Natural killer cell treated with Interleukin-12 subunit alpha and Interleukin-12 subunit beta and Interleukin-15 and Interleukin-18, amount 100 ng/mL, for 72 hours (primary cell): ENCODE measurements at regions not wholly inside any gene's neighbourhood (a gene's known extent, or its start where the extent isn't known, plus 50 kb on each side); places are given as distances from the start of the nearest gene placed in this dataset.

Experiments
- ATAC-seq, 2 donors: fragments of 150-1000 bp; cut with Tn5 transposase in 1 of 2; sonication (Bioruptor Pico), chemical (Tn5 transposase) in 1 of 2; 2 replicates each; pipeline ENCODE4 v1.10.0; 2021
- DNase-seq: peaks from one replicate; pipeline ENCODE4 v3.0.0; 2022; ENCODE audit warnings: low spot score
- H3K27ac Mint-ChIP-seq, 2 donors: 1 replicate in 1 of 2; 2 replicates in 1 of 2; pipeline ENCODE4 v1.8.0; 2022; ENCODE audit warnings: mixed read lengths in 2 of 2, mild to moderate bottlenecking in 1 of 2, moderate library complexity in 1 of 2
- H3K27me3 Mint-ChIP-seq, 2 donors: 1 replicate in 1 of 2; 2 replicates in 1 of 2; pipeline ENCODE4 v1.8.0; 2022; ENCODE audit warnings: mixed read lengths in 2 of 2
- H3K36me3 Mint-ChIP-seq: one replicate; pipeline ENCODE4 v1.8.0; 2022; ENCODE audit warnings: mixed read lengths
- H3K4me1 Mint-ChIP-seq, 2 donors: 1 replicate in 1 of 2; 2 replicates in 1 of 2; pipeline ENCODE4 v1.8.0; 2022; ENCODE audit warnings: low read depth in 2 of 2, mixed read lengths in 2 of 2, mild to moderate bottlenecking in 1 of 2
- H3K4me3 Mint-ChIP-seq: one replicate; pipeline ENCODE4 v1.8.0; 2022; ENCODE audit warnings: mixed read lengths
- H3K9me3 Mint-ChIP-seq: 2 replicates; pipeline ENCODE4 v1.8.0; 2022; ENCODE audit warnings: mixed read lengths

- no peak for DNase-seq
- Mint-ChIP-seq H3K4me3 (no peak overlapping the region), H3K27ac (no peak overlapping the region), H3K4me1 (no peaks in the 10 kb centered on the region), H3K36me3 (no peaks in the 10 kb centered on the region), H3K9me3 (no peaks in the 10 kb centered on the region), H3K27me3 (peaks cover 4 to 23% of the 10 kb centered on the region in 2 donors)
- no peak for ATAC-seq
These were observed 108.5 kb downstream of the ERCC5 start for GRCh38 chr13:102954350-102954749.

GRCh38 chr13:102951808-102952207 is 106.0 kb downstream of the ERCC5 start:
- no peaks in the 10 kb centered on the region for H3K36me3 Mint-ChIP-seq
- H3K9me3 Mint-ChIP-seq: no peaks in the 10 kb centered on the region
- H3K27ac Mint-ChIP-seq: no peak overlapping the region
- peaks cover 6 to 28% of the 10 kb centered on the region in 2 donors for H3K27me3 Mint-ChIP-seq
- H3K4me1 Mint-ChIP-seq: no peaks in the 10 kb centered on the region
- H3K4me3 Mint-ChIP-seq: no peak overlapping the region
- ATAC-seq (no peak), DNase-seq (no peak)

- H3K36me3 Mint-ChIP-seq: no peaks in the 10 kb centered on the region
- H3K4me3 Mint-ChIP-seq: no peak overlapping the region
- ATAC-seq: no peak
- no peak overlapping the region for H3K27ac Mint-ChIP-seq
- H3K9me3 Mint-ChIP-seq: no peaks in the 10 kb centered on the region
- DNase-seq: no peak
- no peaks in the 10 kb centered on the region for H3K4me1 Mint-ChIP-seq
- peaks cover 12 to 34% of the 10 kb centered on the region in 2 donors for H3K27me3 Mint-ChIP-seq
These were observed 102.0 kb downstream of the ERCC5 start for GRCh38 chr13:102947745-102948405.

- Mint-ChIP-seq H3K27ac (no peak overlapping the region), H3K4me1 (no peaks in the 10 kb centered on the region), H3K27me3 (peaks cover 17 to 36% of the 10 kb centered on the region in 2 donors), H3K4me3 (no peak overlapping the region), H3K9me3 (no peaks in the 10 kb centered on the region), H3K36me3 (no peaks in the 10 kb centered on the region)
- ATAC-seq: no peak
- DNase-seq: no peak
These were observed 100.1 kb downstream of the ERCC5 start for GRCh38 chr13:102945886-102946285.

- no peaks in the 10 kb centered on the region for H3K36me3 Mint-ChIP-seq
- no peak overlapping the region for H3K4me3 Mint-ChIP-seq
- H3K4me1 Mint-ChIP-seq: no peaks in the 10 kb centered on the region
- no peak for ATAC-seq
- DNase-seq: no peak
- H3K27ac Mint-ChIP-seq: no peak overlapping the region
- peaks cover 14 to 36% of the 10 kb centered on the region in 2 donors for H3K27me3 Mint-ChIP-seq
- no peaks in the 10 kb centered on the region for H3K9me3 Mint-ChIP-seq
These were observed 99.5 kb downstream of the ERCC5 start for GRCh38 chr13:102945324-102945815.

- Mint-ChIP-seq H3K4me1 (no peaks in the 10 kb centered on the region), H3K27ac (no peak overlapping the region), H3K27me3 (peaks cover 14 to 36% of the 10 kb centered on the region in 2 donors), H3K9me3 (no peaks in the 10 kb centered on the region), H3K4me3 (no peak overlapping the region), H3K36me3 (no peaks in the 10 kb centered on the region)
- no peak for ATAC-seq
- DNase-seq: no peak
These were observed 99.0 kb downstream of the ERCC5 start for GRCh38 chr13:102944821-102945220.

- H3K4me1 Mint-ChIP-seq: no peaks in the 10 kb centered on the region
- no peaks in the 10 kb centered on the region for H3K9me3 Mint-ChIP-seq
- no peak for DNase-seq
- H3K36me3 Mint-ChIP-seq: no peaks in the 10 kb centered on the region
- no peak for ATAC-seq
- no peak overlapping the region for H3K4me3 Mint-ChIP-seq
- H3K27me3 Mint-ChIP-seq: peaks cover 13 to 38% of the 10 kb centered on the region in 2 donors
- H3K27ac Mint-ChIP-seq: no peak overlapping the region
These were observed 94.9 kb downstream of the ERCC5 start for GRCh38 chr13:102940770-102941169.

- no peaks in the 10 kb centered on the region for H3K36me3 Mint-ChIP-seq
- H3K27me3 Mint-ChIP-seq: peaks cover 13 to 39% of the 10 kb centered on the region in 2 donors
- DNase-seq (no peak), ATAC-seq (no peak)
- no peaks in the 10 kb centered on the region for H3K9me3 Mint-ChIP-seq
- no peak overlapping the region for H3K27ac Mint-ChIP-seq
- no peak overlapping the region for H3K4me3 Mint-ChIP-seq
- H3K4me1 Mint-ChIP-seq: no peaks in the 10 kb centered on the region
These were observed 94.3 kb downstream of the ERCC5 start for GRCh38 chr13:102940143-102940542.

GRCh38 chr13:102935896-102936321 is 90.1 kb downstream of the ERCC5 start:
- H3K27me3 Mint-ChIP-seq: peaks cover 2 to 30% of the 10 kb centered on the region in 2 donors
- no peak for DNase-seq
- no peaks in the 10 kb centered on the region for H3K9me3 Mint-ChIP-seq
- no peak for ATAC-seq
- no peaks in the 10 kb centered on the region for H3K36me3 Mint-ChIP-seq
- no peak overlapping the region for H3K4me3 Mint-ChIP-seq
- H3K27ac Mint-ChIP-seq: no peak overlapping the region
- H3K4me1 Mint-ChIP-seq: peaks cover 0 to 3% of the 10 kb centered on the region in 2 donors

GRCh38 chr13:102933523-102933922 is 87.7 kb downstream of the ERCC5 start:
- H3K4me1 Mint-ChIP-seq: peaks cover 0 to 3% of the 10 kb centered on the region in 2 donors
- ATAC-seq (no peak), DNase-seq (no peak)
- no peaks in the 10 kb centered on the region for H3K36me3 Mint-ChIP-seq
- H3K27ac Mint-ChIP-seq: no peak overlapping the region
- H3K27me3 Mint-ChIP-seq: peaks cover 2 to 29% of the 10 kb centered on the region in 2 donors
- H3K9me3 Mint-ChIP-seq: no peaks in the 10 kb centered on the region
- H3K4me3 Mint-ChIP-seq: no peak overlapping the region

- peaks cover 2 to 25% of the 10 kb centered on the region in 2 donors for H3K27me3 Mint-ChIP-seq
- ATAC-seq (peak in 1 of 2 donors; percentile 24), DNase-seq (no peak)
- peaks cover 0 to 3% of the 10 kb centered on the region in 2 donors for H3K4me1 Mint-ChIP-seq
- no peaks in the 10 kb centered on the region for H3K36me3 Mint-ChIP-seq
- no peak overlapping the region for H3K27ac Mint-ChIP-seq
- H3K4me3 Mint-ChIP-seq: no peak overlapping the region
- H3K9me3 Mint-ChIP-seq: no peaks in the 10 kb centered on the region
These were observed 87.3 kb downstream of the ERCC5 start for GRCh38 chr13:102933122-102933521.

- no peak for DNase-seq
- no peaks in the 10 kb centered on the region for H3K9me3 Mint-ChIP-seq
- no peak for ATAC-seq
- H3K4me1 Mint-ChIP-seq: peaks cover 0 to 3% of the 10 kb centered on the region in 2 donors
- peaks cover 0 to 28% of the 10 kb centered on the region in 2 donors for H3K27me3 Mint-ChIP-seq
- H3K27ac Mint-ChIP-seq: no peak overlapping the region
- no peaks in the 10 kb centered on the region for H3K36me3 Mint-ChIP-seq
- H3K4me3 Mint-ChIP-seq: no peak overlapping the region
These were observed 86.5 kb downstream of the ERCC5 start for GRCh38 chr13:102932331-102932730.

GRCh38 chr13:102930566-102930965 is 84.7 kb downstream of the ERCC5 start:
- Mint-ChIP-seq H3K36me3 (no peaks in the 10 kb centered on the region), H3K27me3 (peaks cover 7 to 27% of the 10 kb centered on the region in 2 donors), H3K4me3 (no peak overlapping the region), H3K9me3 (peaks cover 4% of the 10 kb centered on the region), H3K27ac (no peak overlapping the region), H3K4me1 (peaks cover 0 to 3% of the 10 kb centered on the region in 2 donors)
- ATAC-seq (no peak), DNase-seq (no peak)

GRCh38 chr13:102928941-102929675 is 83.3 kb downstream of the ERCC5 start:
- DNase-seq: no peak
- Mint-ChIP-seq H3K27ac (no peak overlapping the region), H3K4me1 (peaks cover 0 to 3% of the 10 kb centered on the region in 2 donors), H3K4me3 (no peak overlapping the region), H3K27me3 (peaks cover 11 to 34% of the 10 kb centered on the region in 2 donors), H3K36me3 (no peaks in the 10 kb centered on the region), H3K9me3 (peaks cover 6% of the 10 kb centered on the region)
- peak in 1 of 2 donors; percentile 49 for ATAC-seq
